ENCODE measurements at regions not wholly inside any gene's neighbourhood (a gene's known extent, or its start where the extent isn't known, plus 50 kb on each side); places are given as distances from the start of the nearest gene placed in this dataset.
"Not testable (repeated sequence)": the region's sequence is repeated elsewhere in the genome, so short reads cannot be mapped to it uniquely, and the experiment has no call there.

- no peak for DNase-seq
Observed at GRCh38 chr2:226467221-226467620, 332.4 kb downstream of the IRS1 start.

GRCh38 chr2:226466589-226466988, 333.0 kb downstream of the IRS1 start:
- DNase-seq = no peak

GRCh38 chr2:226466124-226466523, 333.5 kb downstream of the IRS1 start:
- no peak for DNase-seq

- DNase-seq = no peak
Observed at GRCh38 chr2:226464380-226464779, 335.2 kb downstream of the IRS1 start.

GRCh38 chr2:226463154-226463553, 336.5 kb downstream of the IRS1 start:
- DNase-seq = no peak

GRCh38 chr2:226461981-226462380, 337.6 kb downstream of the IRS1 start:
- no peak for DNase-seq

GRCh38 chr2:226456144-226456543, 343.5 kb downstream of the IRS1 start:
- DNase-seq = not testable (repeated sequence)

- DNase-seq = no peak
Observed at GRCh38 chr2:226452768-226453167, 346.9 kb downstream of the IRS1 start.

- DNase-seq = no peak
Observed at GRCh38 chr2:226451486-226451885, 348.1 kb downstream of the IRS1 start.

GRCh38 chr2:226450141-226450540, 349.5 kb downstream of the IRS1 start:
- no peak for DNase-seq

GRCh38 chr2:226447338-226448300, 352.0 kb downstream of the IRS1 start:
- no peak for DNase-seq

- DNase-seq = no peak
Observed at GRCh38 chr2:226446406-226447001, 353.1 kb downstream of the IRS1 start.

- DNase-seq = no peak
Observed at GRCh38 chr2:226445216-226445861, 354.3 kb downstream of the IRS1 start.

GRCh38 chr2:226443112-226443511, 356.5 kb downstream of the IRS1 start:
- no peak for DNase-seq

- no peak for DNase-seq
Observed at GRCh38 chr2:226440127-226440918, 359.3 kb downstream of the IRS1 start.

GRCh38 chr2:226439337-226439736, 360.3 kb downstream of the IRS1 start:
- no peak for DNase-seq

- no peak for DNase-seq
Observed at GRCh38 chr2:226435146-226435545, 364.5 kb downstream of the IRS1 start.

- DNase-seq = no peak
Observed at GRCh38 chr2:226434702-226435101, 364.9 kb downstream of the IRS1 start.

- DNase-seq = no peak
Observed at GRCh38 chr2:226431288-226431948, 368.2 kb downstream of the IRS1 start.

- DNase-seq = no peak
Observed at GRCh38 chr2:226429476-226429875, 370.1 kb downstream of the IRS1 start.

- no peak for DNase-seq
Observed at GRCh38 chr2:226427538-226428307, 371.9 kb downstream of the IRS1 start.
